ENCODE measurements at regions not wholly inside any gene's neighbourhood (a gene's known extent, or its start where the extent isn't known, plus 50 kb on each side); places are given as distances from the start of the nearest gene placed in this dataset.
"Not testable (repeated sequence)": the region's sequence is repeated elsewhere in the genome, so short reads cannot be mapped to it uniquely, and the experiment has no call there.

DNA sequence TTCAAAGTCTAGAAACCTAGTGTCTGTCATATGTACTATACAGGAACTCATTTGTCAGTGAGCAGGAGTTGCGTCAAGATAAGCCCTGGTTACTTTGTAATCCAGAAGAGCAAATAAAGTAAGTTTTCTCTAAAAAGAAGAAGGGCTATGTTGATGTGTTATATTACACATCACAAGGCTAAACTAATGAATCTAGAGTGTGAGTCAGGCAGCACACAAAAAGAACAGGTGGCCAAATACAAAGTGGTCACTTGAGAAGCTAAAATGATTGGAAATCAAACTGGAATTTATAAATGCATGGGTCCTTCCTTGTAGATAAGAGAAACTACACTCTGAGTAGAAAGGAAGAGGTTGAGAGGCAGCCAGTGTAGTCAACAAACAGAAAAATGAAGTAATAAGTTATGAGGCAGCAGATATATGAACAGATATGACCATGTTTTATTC is 771.6 kb downstream of the DIPK2A start:
- no peak for TF ChIP-seq POLR2A (IDR thresholded peaks at IDR 0.05; ENCODE audit: low read depth, low read length)
- TF ChIP-seq PAX5 (IDR thresholded peaks at IDR 0.05; ENCODE audit: insufficient read depth, low read length, severe bottlenecking), result no peak
- no peak for TF ChIP-seq SPI1 (IDR thresholded peaks at IDR 0.05; ENCODE audit: low read depth, low read length)
- TF ChIP-seq POLR2AphosphoS5 (IDR thresholded peaks at IDR 0.05; ENCODE audit: low read depth, low read length), result no peak
- no peak for TF ChIP-seq POU2F2 (IDR thresholded peaks at IDR 0.05; ENCODE audit: low read depth, low read length)
- TF ChIP-seq TAF1 (IDR thresholded peaks at IDR 0.05; ENCODE audit: low read depth, low read length), result no peak
- DNase-seq (ENCODE audit: insufficient read length, low spot score) (no peak), FAIRE-seq (no peak)

GRCh38 chr3:144744473-144744872 is 772.9 kb downstream of the DIPK2A start:
- no peak for DNase-seq (ENCODE audit: insufficient read length, low spot score)
- TF ChIP-seq POLR2A (IDR thresholded peaks at IDR 0.05; ENCODE audit: low read depth, low read length) (no peak), SPI1 (IDR thresholded peaks at IDR 0.05; ENCODE audit: low read depth, low read length) (peak; percentile 54)
- no peak for FAIRE-seq

DNA sequence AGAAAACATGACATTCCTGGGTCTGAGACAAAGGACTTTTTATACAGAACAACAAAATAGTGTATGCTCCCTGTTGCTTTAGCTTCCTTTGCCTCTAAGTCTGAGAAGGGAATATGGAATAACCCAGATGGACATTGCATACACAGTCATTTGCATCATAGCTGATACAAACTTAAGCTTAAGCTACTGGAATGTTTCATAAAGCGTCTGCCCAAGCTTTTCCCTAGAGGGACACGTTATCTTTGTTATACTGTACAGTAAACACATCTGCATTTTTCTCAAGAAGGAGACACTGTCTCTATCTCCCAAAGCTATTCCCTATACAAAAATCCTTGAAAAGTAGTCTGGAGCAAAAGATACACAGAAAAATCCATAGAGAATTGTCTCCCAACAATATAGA is 775.0 kb downstream of the DIPK2A start:
- FAIRE-seq (no peak), DNase-seq (ENCODE audit: insufficient read length, low spot score) (no peak)
- no peak for TF ChIP-seq POU2F2 (IDR thresholded peaks at IDR 0.05; ENCODE audit: low read depth, low read length)
- TF ChIP-seq SPI1 (IDR thresholded peaks at IDR 0.05; ENCODE audit: low read depth, low read length), result no peak
- no peak for TF ChIP-seq TAF1 (IDR thresholded peaks at IDR 0.05; ENCODE audit: low read depth, low read length)
- TF ChIP-seq POLR2A (IDR thresholded peaks at IDR 0.05; ENCODE audit: low read depth, low read length), result no peak
- TF ChIP-seq POLR2AphosphoS5 (IDR thresholded peaks at IDR 0.05; ENCODE audit: low read depth, low read length), result no peak
- no peak for TF ChIP-seq PAX5 (IDR thresholded peaks at IDR 0.05; ENCODE audit: insufficient read depth, low read length, severe bottlenecking)

DNA sequence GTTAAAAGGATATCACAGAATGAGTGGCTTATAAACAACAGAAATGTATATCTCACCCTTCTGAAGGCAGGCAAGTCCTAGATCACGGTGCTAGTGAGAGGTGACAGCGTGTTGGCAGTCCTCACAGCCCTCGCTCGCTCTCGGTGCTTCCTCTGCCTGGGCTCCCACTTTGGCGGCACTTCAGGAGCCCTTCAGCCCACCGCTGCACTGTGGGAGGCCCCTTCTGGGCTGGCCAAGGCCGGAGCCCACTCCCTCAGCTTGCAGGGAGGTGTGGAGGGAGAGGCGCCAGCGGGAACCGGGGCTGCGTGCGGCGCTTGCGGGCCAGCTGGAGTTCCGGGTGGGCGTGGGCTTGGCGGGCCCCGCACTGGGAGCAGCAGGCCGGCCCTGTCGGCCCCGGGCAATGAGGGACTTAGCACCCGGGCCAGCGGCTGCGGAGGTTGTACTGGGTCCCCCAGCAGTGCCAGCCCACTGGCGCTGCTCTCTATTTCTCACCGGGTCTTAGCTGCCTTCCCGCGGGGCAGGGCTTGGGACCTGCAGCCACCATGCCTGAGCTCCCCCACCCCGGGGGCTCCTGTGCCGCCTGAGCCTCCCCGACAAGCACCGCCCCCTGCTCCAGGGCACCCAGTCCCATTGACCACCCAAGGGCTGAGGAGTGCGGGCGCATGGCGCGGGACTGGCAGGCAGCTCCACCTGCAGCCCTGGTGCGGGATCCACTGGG is 778.1 kb downstream of the DIPK2A start:
- not testable (repeated sequence) for FAIRE-seq; DNase-seq (ENCODE audit: insufficient read length, low spot score)

DNA sequence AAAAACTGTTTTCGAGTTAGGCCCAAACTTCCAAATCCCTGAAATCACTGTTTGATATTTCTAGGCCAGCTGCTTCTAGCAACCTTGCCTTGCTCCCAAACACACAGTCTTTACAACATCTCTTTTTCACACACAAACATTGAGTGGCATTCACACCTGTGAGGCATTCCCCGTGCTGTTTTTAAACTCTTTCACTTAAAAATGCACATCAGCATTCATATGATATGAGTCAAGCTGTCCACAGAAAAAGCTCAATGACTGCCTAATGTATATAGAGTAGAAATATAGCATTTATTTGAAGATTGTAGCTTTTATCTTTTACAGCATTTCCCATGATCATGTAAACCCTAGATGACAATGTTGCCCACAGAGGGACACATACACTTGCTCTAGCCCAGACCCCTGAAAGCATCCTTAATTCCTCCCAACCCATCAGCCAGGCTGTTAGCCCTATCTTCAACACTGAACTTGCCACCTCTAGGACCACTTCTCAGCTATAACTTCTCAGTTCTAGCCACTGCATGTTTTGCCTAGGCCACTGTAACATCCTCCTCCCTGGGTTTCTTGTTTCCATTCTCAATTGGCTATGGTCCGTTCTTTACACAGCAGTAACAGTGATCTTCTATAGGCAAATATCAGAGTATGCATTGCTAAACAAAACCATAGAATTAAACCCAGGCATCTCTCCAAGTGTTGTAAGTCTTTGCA is 782.6 kb downstream of the DIPK2A start:
- no peak for DNase-seq (ENCODE audit: insufficient read length, low spot score)
- FAIRE-seq, result peak; percentile 16
- no peak for TF ChIP-seq POU2F2 (IDR thresholded peaks at IDR 0.05; ENCODE audit: low read depth, low read length)
- no peak for TF ChIP-seq POLR2A (IDR thresholded peaks at IDR 0.05; ENCODE audit: low read depth, low read length)

DNA sequence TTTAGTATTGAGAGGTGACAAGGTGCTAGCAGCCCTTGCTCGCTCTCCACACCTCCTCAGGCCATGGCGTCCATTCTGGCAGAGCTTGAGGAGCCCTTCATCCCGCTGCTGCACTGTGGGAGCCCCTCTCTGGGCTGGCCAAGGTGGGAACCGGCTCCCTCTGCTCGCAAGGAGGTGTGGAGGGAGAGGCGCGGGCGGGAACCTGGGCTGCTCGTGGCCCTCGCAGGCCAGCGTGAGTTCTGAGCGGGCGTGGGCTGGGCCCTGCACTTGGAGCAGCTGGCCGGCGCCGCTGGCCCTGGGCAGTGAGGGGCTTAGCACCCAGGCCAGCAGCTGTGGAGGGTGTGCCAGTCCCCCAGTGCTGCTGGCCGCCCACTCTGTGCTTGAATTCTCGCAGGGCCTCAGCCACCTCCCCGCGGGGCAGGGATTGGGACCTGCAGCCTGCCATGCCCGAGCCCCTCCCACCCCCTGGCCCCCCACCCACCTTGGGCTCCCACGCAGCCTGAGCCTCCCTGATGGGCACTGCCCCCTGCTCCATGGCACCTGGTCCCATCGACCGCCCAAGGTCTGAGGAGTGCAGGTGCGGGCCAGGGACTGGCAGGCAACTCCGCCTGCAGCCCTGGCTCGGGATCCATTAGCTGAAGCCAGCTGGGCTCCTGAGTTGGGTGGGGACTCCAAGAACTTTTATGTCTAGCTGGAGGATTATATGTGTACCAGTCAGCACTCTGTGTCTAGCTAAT is 785.2 kb downstream of the DIPK2A start:
- no peak for TF ChIP-seq PAX5 (IDR thresholded peaks at IDR 0.05; ENCODE audit: insufficient read depth, low read length, severe bottlenecking)
- TF ChIP-seq POU2F2 (IDR thresholded peaks at IDR 0.05; ENCODE audit: low read depth, low read length), result no peak
- TF ChIP-seq TAF1 (IDR thresholded peaks at IDR 0.05; ENCODE audit: low read depth, low read length), result no peak
- no peak for TF ChIP-seq POLR2AphosphoS5 (IDR thresholded peaks at IDR 0.05; ENCODE audit: low read depth, low read length)
- no peak for TF ChIP-seq SPI1 (IDR thresholded peaks at IDR 0.05; ENCODE audit: low read depth, low read length)
- no peak for TF ChIP-seq POLR2A (IDR thresholded peaks at IDR 0.05; ENCODE audit: low read depth, low read length)
- DNase-seq (ENCODE audit: insufficient read length, low spot score), result no peak
- FAIRE-seq, result no peak

GRCh38 chr3:144760831-144761230 is 789.2 kb downstream of the DIPK2A start:
- no peak for TF ChIP-seq SPI1 (IDR thresholded peaks at IDR 0.05; ENCODE audit: low read depth, low read length)
- no peak for TF ChIP-seq POLR2AphosphoS5 (IDR thresholded peaks at IDR 0.05; ENCODE audit: low read depth, low read length)
- no peak for TF ChIP-seq PAX5 (IDR thresholded peaks at IDR 0.05; ENCODE audit: insufficient read depth, low read length, severe bottlenecking)
- no peak for DNase-seq (ENCODE audit: insufficient read length, low spot score)
- peak; percentile 68 for FAIRE-seq

DNA sequence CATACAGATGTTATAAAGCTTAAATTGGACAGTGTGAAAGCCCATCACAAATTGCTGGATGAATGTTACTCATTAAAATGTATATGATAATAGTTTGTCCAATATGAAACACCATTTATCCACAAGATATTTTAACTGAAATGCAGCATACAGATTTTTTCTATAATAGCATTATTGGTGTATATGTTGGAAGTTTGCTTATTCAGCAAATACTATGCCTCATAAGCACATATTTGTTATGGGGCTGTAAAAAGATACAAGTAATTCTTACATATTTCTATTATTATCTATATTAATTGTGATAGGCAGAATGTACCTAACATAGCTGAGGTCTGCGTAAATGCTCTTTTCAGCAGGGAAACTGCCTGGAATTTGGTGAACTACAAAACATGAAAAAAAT is 790.5 kb downstream of the DIPK2A start:
- TF ChIP-seq POLR2A (IDR thresholded peaks at IDR 0.05; ENCODE audit: low read depth, low read length), result no peak
- TF ChIP-seq SPI1 (IDR thresholded peaks at IDR 0.05; ENCODE audit: low read depth, low read length), result no peak
- TF ChIP-seq POLR2AphosphoS5 (IDR thresholded peaks at IDR 0.05; ENCODE audit: low read depth, low read length), result no peak
- TF ChIP-seq TAF1 (IDR thresholded peaks at IDR 0.05; ENCODE audit: low read depth, low read length), result no peak
- TF ChIP-seq POU2F2 (IDR thresholded peaks at IDR 0.05; ENCODE audit: low read depth, low read length), result no peak
- TF ChIP-seq PAX5 (IDR thresholded peaks at IDR 0.05; ENCODE audit: insufficient read depth, low read length, severe bottlenecking), result no peak
- DNase-seq (ENCODE audit: insufficient read length, low spot score), result no peak
- no peak for FAIRE-seq

DNA sequence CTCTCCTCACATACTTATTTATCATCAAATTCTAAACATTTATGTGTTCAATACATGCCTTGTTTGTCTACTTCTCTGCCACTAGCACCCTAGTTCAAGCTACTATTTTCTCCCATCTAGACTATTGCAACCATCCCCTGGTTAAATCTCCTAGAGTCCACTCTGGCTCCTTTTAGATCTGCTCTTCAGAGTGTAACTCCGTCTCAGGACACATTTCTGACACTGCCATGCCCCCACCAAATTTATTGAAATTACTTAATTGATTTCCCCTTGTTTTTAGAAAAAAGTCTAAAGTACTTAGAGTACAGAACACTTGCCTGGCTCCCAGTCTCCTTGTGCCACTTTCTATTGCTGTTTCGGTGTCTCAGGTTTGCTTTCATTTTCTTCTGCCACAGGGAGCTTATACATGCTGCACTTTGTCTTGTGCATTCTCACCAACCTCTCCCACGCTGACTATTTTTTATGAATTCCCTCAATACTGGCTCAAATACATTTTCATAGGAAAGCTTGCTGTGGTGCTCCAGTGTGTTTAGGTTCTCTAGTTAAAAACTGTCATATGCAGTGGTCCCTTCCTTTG is 792.3 kb downstream of the DIPK2A start:
- no peak for FAIRE-seq
- DNase-seq (ENCODE audit: insufficient read length, low spot score), result no peak
- TF ChIP-seq PAX5 (IDR thresholded peaks at IDR 0.05; ENCODE audit: insufficient read depth, low read length, severe bottlenecking) (no peak), POLR2A (IDR thresholded peaks at IDR 0.05; ENCODE audit: low read depth, low read length) (no peak), POU2F2 (IDR thresholded peaks at IDR 0.05; ENCODE audit: low read depth, low read length) (no peak), POLR2AphosphoS5 (IDR thresholded peaks at IDR 0.05; ENCODE audit: low read depth, low read length) (no peak), TAF1 (IDR thresholded peaks at IDR 0.05; ENCODE audit: low read depth, low read length) (no peak), SPI1 (IDR thresholded peaks at IDR 0.05; ENCODE audit: low read depth, low read length) (no peak)

DNA sequence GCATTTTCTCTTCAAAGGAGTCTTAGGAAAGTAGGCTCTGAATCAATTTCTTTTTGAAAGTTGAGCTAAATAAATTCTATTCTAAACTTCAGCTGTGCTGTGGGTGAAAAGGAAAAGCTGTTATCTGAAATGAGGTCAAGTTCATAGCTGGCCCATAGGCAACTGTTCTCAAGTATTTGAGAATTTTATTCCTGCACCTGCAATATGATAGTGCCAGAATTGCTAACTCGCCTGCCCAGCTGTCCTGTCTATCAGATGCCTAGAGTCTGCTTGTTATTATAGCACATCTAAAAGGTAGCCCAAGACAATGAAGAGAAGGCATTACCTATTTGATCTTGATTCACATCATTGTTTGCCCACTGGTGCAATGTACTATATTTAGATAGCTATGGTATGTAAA is 798.7 kb downstream of the DIPK2A start:
- no peak for TF ChIP-seq TAF1 (IDR thresholded peaks at IDR 0.05; ENCODE audit: low read depth, low read length)
- TF ChIP-seq SPI1 (IDR thresholded peaks at IDR 0.05; ENCODE audit: low read depth, low read length), result no peak
- no peak for TF ChIP-seq PAX5 (IDR thresholded peaks at IDR 0.05; ENCODE audit: insufficient read depth, low read length, severe bottlenecking)
- no peak for TF ChIP-seq POLR2A (IDR thresholded peaks at IDR 0.05; ENCODE audit: low read depth, low read length)
- no peak for TF ChIP-seq POLR2AphosphoS5 (IDR thresholded peaks at IDR 0.05; ENCODE audit: low read depth, low read length)
- TF ChIP-seq POU2F2 (IDR thresholded peaks at IDR 0.05; ENCODE audit: low read depth, low read length), result no peak
- no peak for DNase-seq (ENCODE audit: insufficient read length, low spot score)
- FAIRE-seq, result no peak

Measured in GM12891 (cell line).